ENCODE measurements at regions not wholly inside any gene's neighbourhood (a gene's known extent, or its start where the extent isn't known, plus 50 kb on each side); places are given as distances from the start of the nearest gene placed in this dataset.

DNA sequence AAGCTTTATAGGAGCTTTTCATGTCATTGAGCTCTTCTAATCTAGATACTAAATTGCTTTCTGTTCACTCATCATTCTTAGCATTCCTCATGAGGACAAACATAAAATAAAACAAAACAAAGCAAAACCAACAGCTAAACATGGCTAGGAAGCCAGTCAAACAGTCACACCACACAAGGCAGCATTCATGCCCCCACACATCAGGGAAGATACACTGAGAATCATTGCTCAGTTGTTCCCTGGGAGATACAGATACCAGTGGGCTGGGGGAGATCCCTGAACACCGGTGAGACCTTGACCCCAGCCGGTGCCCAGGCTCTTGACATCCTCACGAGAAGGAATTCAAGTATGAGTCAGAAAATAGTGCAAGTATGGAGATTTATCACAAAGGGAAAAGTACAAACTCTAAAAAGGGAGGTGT, 177.9 kb upstream of the ARL4C start:
- TF ChIP-seq, protein P1, sequence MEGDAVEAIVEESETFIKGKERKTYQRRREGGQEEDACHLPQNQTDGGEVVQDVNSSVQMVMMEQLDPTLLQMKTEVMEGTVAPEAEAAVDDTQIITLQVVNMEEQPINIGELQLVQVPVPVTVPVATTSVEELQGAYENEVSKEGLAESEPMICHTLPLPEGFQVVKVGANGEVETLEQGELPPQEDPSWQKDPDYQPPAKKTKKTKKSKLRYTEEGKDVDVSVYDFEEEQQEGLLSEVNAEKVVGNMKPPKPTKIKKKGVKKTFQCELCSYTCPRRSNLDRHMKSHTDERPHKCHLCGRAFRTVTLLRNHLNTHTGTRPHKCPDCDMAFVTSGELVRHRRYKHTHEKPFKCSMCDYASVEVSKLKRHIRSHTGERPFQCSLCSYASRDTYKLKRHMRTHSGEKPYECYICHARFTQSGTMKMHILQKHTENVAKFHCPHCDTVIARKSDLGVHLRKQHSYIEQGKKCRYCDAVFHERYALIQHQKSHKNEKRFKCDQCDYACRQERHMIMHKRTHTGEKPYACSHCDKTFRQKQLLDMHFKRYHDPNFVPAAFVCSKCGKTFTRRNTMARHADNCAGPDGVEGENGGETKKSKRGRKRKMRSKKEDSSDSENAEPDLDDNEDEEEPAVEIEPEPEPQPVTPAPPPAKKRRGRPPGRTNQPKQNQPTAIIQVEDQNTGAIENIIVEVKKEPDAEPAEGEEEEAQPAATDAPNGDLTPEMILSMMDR (conservative IDR thresholded peaks at IDR 0.05; ENCODE audit: low read length) = no peak
- no peak for TF ChIP-seq EZH2phosphoT487 (IDR thresholded peaks at IDR 0.05; ENCODE audit: borderline replicate concordance)

All from Loucy (cell line).